ENCODE measurements at regions not wholly inside any gene's neighbourhood (a gene's known extent, or its start where the extent isn't known, plus 50 kb on each side); places are given as distances from the start of the nearest gene placed in this dataset.

GRCh38 chr14:84040101-84040500 lies 1489.8 kb upstream of the FLRT2 start:
- ChIA-PET CTCF (no interaction called here), POLR2A (no interaction called here)
- intact Hi-C loops (cut with micrococcal nuclease; ENCODE audit: unreplicated experiment) (no loop called here), in situ Hi-C loops (cut with HindIII; ENCODE audit: low pct_unique_long_range_greater_than_20kb, low sequenced_read_pairs) (no loop called here)
- no TSS peak for BruUV-seq (replicated peaks)
- no peak for ATAC-seq
- Histone ChIP-seq H3K4me3 (ENCODE audit: low read depth in 2 of 2, low read length in 2 of 2) (no peak overlapping the region), H3K36me3 (ENCODE audit: control insufficient read depth, insufficient read depth, low read length) (no peaks in the 10 kb centered on the region), H3K9me3 (ENCODE audit: control insufficient read depth, insufficient read depth, low read depth, low read length) (no peaks in the 10 kb centered on the region), H3K27me3 (ENCODE audit: control insufficient read depth, insufficient read depth, low read length) (no peaks in the 10 kb centered on the region), H3K27ac (ENCODE audit: low read length) (no peak overlapping the region), H3K4me1 (ENCODE audit: control insufficient read depth, insufficient read depth, low read length) (no peaks in the 10 kb centered on the region)
- TF ChIP-seq SIN3A (IDR thresholded peaks at IDR 0.05; ENCODE audit: borderline replicate concordance, insufficient read depth, low read depth, low read length) = no peak
- no peak for TF ChIP-seq TCF7L2 (IDR thresholded peaks at IDR 0.05; ENCODE audit: low read depth, low read length)
- no peak for TF ChIP-seq REST (IDR thresholded peaks at IDR 0.05; ENCODE audit: insufficient read depth in 1 of 2, low read depth in 2 of 2, low read length in 1 of 2)
- no peak for DNase-seq (ENCODE audit: low read depth, low spot score)

GRCh38 chr14:84041421-84041820 lies 1488.5 kb upstream of the FLRT2 start:
- Histone ChIP-seq H3K4me1 (ENCODE audit: control insufficient read depth, insufficient read depth, low read length) (no peaks in the 10 kb centered on the region), H3K27ac (ENCODE audit: low read length) (no peak overlapping the region), H3K27me3 (ENCODE audit: control insufficient read depth, insufficient read depth, low read length) (no peaks in the 10 kb centered on the region), H3K36me3 (ENCODE audit: control insufficient read depth, insufficient read depth, low read length) (no peaks in the 10 kb centered on the region), H3K4me3 (ENCODE audit: low read depth in 2 of 2, low read length in 2 of 2) (no peak overlapping the region), H3K9me3 (ENCODE audit: control insufficient read depth, insufficient read depth, low read depth, low read length) (no peaks in the 10 kb centered on the region)
- ChIA-PET POLR2A (no interaction called here), CTCF (no interaction called here)
- intact Hi-C loops (cut with micrococcal nuclease; ENCODE audit: unreplicated experiment) = no loop called here
- DNase-seq (ENCODE audit: low read depth, low spot score) = no peak
- no peak for ATAC-seq
- in situ Hi-C loops (cut with HindIII; ENCODE audit: low pct_unique_long_range_greater_than_20kb, low sequenced_read_pairs) = no loop called here
- TF ChIP-seq REST (IDR thresholded peaks at IDR 0.05; ENCODE audit: insufficient read depth in 1 of 2, low read depth in 2 of 2, low read length in 1 of 2) = no peak
- no peak for TF ChIP-seq SIN3A (IDR thresholded peaks at IDR 0.05; ENCODE audit: borderline replicate concordance, insufficient read depth, low read depth, low read length)
- no peak for TF ChIP-seq TCF7L2 (IDR thresholded peaks at IDR 0.05; ENCODE audit: low read depth, low read length)
- TF ChIP-seq CTCF (IDR thresholded peaks at IDR 0.05) = no peak
- no peak for TF ChIP-seq POLR2AphosphoS5 (IDR thresholded peaks at IDR 0.05; ENCODE audit: low read depth, low read length)
- no TSS peak for BruUV-seq (replicated peaks)
